Keratinocyte (primary cell): ENCODE measurements at regions not wholly inside any gene's neighbourhood (a gene's known extent, or its start where the extent isn't known, plus 50 kb on each side); places are given as distances from the start of the nearest gene placed in this dataset.

ENCODE experiments used
- CTCF ChIP-seq, 3 experiments: IDR thresholded peaks in 1 of 3; conservative IDR thresholded peaks in 1 of 3; optimal IDR thresholded peaks in 1 of 3; 2 replicates in 2 of 3; 3 replicates in 1 of 3; pipeline versions ENCODE3 to v1.5.1; 2011; ENCODE audit warnings: low read length in 3 of 3, mild to moderate bottlenecking in 3 of 3, moderate library complexity in 2 of 3, control low read depth in 1 of 3, inconsistent platforms in 1 of 3; ENCODE audit not compliant: insufficient read depth in 2 of 3; ENCODE audit errors: extremely low read depth in 1 of 3
- EZH2 ChIP-seq: IDR thresholded peaks from one replicate; pipeline ENCODE4 v1.6.1; 2012; ENCODE audit warnings: inconsistent platforms, mild to moderate bottlenecking, low read length, moderate library complexity

DNA sequence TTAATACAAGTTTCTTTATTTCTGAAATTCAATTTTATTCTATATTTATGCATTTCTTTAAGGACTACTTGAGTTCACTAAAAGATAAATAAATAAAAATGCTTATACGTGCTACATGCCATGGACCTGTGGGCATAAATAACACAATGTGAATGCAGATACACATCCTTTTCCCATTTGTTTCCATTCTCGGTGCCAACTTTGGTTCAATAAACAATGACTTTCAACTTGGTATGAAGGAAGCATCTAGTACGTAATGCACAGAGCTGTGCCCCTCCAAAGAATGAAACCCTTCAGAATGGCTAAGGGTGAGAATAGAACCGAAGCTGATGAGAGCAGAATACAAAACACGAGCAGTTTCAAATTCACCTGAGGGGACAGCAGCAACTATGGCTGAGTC is 409.3 kb downstream of the MTX2 start:
- TF ChIP-seq CTCF (optimal IDR thresholded peaks at IDR 0.05 in 1 of 3, IDR thresholded peaks at IDR 0.05 in 1 of 3, conservative IDR thresholded peaks at IDR 0.05 in 1 of 3; ENCODE audit: extremely low read depth in 1 of 3, insufficient read depth in 2 of 3, low read length in 3 of 3) (no peak), EZH2 (no peak)
